ENCODE measurements at regions not wholly inside any gene's neighbourhood (a gene's known extent, or its start where the extent isn't known, plus 50 kb on each side); places are given as distances from the start of the nearest gene placed in this dataset.
"Not testable (repeated sequence)": the region's sequence is repeated elsewhere in the genome, so short reads cannot be mapped to it uniquely, and the experiment has no call there.

- DNase-seq (ENCODE audit: extremely low spot score, insufficient read length, low read depth): no peak
- no peak for FAIRE-seq
These were observed 97.2 kb upstream of the OTOS start for GRCh38 chr2:240237609-240238174.

GRCh38 chr2:240238201-240238600 is 97.7 kb upstream of the OTOS start:
- no peak for FAIRE-seq

GRCh38 chr2:240238786-240239185 is 98.3 kb upstream of the OTOS start:
- DNase-seq (ENCODE audit: extremely low spot score, insufficient read length, low read depth) (no peak), FAIRE-seq (no peak)

More at GRCh38 chr2:240238201-240238600, 97.7 kb upstream of the OTOS start:
- DNase-seq (ENCODE audit: extremely low spot score, insufficient read length, low read depth): no peak

- DNase-seq (ENCODE audit: extremely low spot score, insufficient read length, low read depth) (no peak), FAIRE-seq (no peak)
These were observed 98.9 kb upstream of the OTOS start for GRCh38 chr2:240239325-240239724.

GRCh38 chr2:240240017-240240734 is 99.7 kb upstream of the OTOS start:
- FAIRE-seq (no peak), DNase-seq (ENCODE audit: extremely low spot score, insufficient read length, low read depth) (no peak)

GRCh38 chr2:240240781-240241180 is 100.3 kb upstream of the OTOS start:
- FAIRE-seq: no peak
- DNase-seq (ENCODE audit: extremely low spot score, insufficient read length, low read depth): no peak

- FAIRE-seq: no peak
These were observed 101.1 kb upstream of the OTOS start for GRCh38 chr2:240241572-240241971.

GRCh38 chr2:240243049-240243448 is 102.6 kb upstream of the OTOS start:
- DNase-seq (ENCODE audit: extremely low spot score, insufficient read length, low read depth); FAIRE-seq: not testable (repeated sequence)

More at GRCh38 chr2:240241572-240241971, 101.1 kb upstream of the OTOS start:
- DNase-seq (ENCODE audit: extremely low spot score, insufficient read length, low read depth): no peak

GRCh38 chr2:240244543-240244942 is 104.1 kb upstream of the OTOS start:
- DNase-seq (ENCODE audit: extremely low spot score, insufficient read length, low read depth) (no peak), FAIRE-seq (no peak)

- no peak for FAIRE-seq
- no peak for DNase-seq (ENCODE audit: extremely low spot score, insufficient read length, low read depth)
These were observed 104.7 kb upstream of the OTOS start for GRCh38 chr2:240245184-240245583.

- FAIRE-seq (no peak), DNase-seq (ENCODE audit: extremely low spot score, insufficient read length, low read depth) (no peak)
These were observed 105.2 kb upstream of the OTOS start for GRCh38 chr2:240245706-240246105.

GRCh38 chr2:240246173-240246820 is 105.8 kb upstream of the OTOS start:
- DNase-seq (ENCODE audit: extremely low spot score, insufficient read length, low read depth) (no peak), FAIRE-seq (no peak)

GRCh38 chr2:240247241-240247867 is 106.9 kb upstream of the OTOS start:
- DNase-seq (ENCODE audit: extremely low spot score, insufficient read length, low read depth) (no peak), FAIRE-seq (no peak)

- FAIRE-seq (no peak), DNase-seq (ENCODE audit: extremely low spot score, insufficient read length, low read depth) (no peak)
These were observed 107.6 kb upstream of the OTOS start for GRCh38 chr2:240247868-240248720.

- FAIRE-seq (no peak), DNase-seq (ENCODE audit: extremely low spot score, insufficient read length, low read depth) (no peak)
These were observed 108.4 kb upstream of the OTOS start for GRCh38 chr2:240248721-240249422.

GRCh38 chr2:240249423-240250149 is 109.1 kb upstream of the OTOS start:
- no peak for FAIRE-seq

GRCh38 chr2:240250150-240250984 is 109.9 kb upstream of the OTOS start:
- no peak for FAIRE-seq
- no peak for DNase-seq (ENCODE audit: extremely low spot score, insufficient read length, low read depth)

More at GRCh38 chr2:240249423-240250149, 109.1 kb upstream of the OTOS start:
- DNase-seq (ENCODE audit: extremely low spot score, insufficient read length, low read depth): no peak
